NCI-H226 (cell line): ENCODE measurements at regions not wholly inside any gene's neighbourhood (a gene's known extent, or its start where the extent isn't known, plus 50 kb on each side); places are given as distances from the start of the nearest gene placed in this dataset.

Experiments
- DNase-seq: peaks from one replicate; pipeline ENCODE4 v3.0.0-alpha.2; 2015

DNA sequence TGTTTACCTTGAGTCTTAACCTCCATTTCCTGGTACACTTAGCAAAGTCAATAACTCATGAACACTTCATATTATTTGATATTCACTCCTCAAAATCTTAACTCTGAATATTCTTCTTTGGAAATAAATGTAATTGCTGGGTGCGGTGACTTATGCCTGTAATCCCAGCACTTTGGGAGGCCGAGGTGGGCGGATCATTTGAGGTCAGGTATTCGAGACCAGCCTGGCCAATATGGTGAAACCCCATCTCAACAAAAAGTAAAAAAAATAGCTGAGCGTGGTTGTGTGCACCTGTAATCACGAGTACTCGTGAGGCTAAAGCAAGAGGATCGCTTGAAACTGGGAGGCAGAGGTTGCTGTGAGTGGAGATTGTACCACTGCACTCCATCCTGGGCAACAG lies 201.3 kb upstream of the DSEL start:
- DNase-seq = no peak

DNA sequence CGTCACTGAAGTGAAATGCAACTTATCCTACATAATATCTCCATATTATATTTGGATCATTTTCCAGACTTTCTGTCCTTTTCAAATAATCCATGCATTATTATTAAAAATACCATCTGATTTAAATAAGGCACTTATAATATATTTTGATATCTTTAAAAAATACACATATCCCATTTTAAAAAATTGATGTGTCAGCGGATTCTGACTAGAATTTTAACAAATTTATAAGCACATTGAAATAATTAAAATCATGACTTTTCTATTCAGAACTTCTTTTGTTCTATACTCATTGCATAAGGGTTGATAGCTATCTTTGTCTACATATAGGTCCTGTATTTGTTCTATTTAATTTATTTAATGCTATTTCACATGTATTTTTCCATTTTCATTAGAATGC lies 199.0 kb upstream of the DSEL start:
- DNase-seq = no peak

DNA sequence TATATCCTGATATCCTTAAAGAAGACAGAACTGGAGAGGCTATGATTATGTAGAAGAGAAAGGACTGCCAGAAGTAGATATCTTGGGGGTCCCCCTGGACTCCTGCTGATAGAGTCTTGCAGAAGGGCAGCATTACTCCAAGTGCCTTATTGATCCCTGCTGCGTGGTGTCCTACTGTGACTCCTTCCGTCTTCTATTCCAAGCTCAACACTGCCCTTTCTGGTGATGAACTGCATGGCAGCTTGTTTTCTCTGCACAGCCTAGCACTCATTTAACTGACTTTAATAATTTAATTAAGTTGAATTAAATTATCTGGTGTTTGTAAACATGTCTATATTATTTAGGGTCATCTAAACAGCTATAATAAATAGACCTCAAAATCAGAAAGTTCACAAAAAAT lies 194.1 kb upstream of the DSEL start:
- no peak for DNase-seq

DNA sequence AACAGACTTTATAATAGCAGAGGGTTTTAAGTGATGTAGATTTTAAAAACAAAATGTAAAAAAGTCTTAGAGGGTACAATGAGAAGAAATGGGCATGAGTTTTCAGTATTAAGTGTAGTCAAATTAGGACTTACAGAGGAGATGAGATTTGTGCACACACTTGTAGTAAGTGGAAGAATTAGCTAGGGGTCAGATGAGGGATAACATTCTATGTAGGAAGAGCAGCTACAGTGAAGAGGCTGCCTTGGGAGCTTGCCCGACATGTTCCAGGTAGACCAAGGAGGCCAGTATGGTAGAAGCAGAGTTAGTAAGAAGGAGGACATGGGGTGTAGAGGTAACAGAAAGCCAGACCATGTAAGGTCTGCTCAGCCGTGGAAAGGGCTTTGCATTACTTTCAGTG lies 189.2 kb upstream of the DSEL start:
- DNase-seq = no peak

DNA sequence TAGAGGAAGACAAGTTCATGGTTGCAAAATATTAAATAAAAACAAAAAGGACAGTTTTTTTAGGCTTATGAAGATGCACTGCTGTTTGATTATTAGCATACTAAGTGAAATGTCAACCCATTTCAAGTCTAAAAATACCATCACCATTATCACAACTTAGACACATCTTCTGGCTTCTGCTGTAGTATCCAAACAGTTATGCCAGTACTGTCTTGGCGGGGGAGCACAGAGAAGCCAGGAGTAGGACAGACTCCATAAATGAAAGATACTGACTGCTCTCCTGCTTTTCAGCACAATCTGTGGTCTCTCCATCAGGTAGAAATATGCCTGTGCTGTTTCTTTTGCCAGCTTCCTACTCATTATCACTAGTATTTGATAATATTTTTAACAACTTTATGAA lies 179.2 kb upstream of the DSEL start:
- DNase-seq = no peak

DNA sequence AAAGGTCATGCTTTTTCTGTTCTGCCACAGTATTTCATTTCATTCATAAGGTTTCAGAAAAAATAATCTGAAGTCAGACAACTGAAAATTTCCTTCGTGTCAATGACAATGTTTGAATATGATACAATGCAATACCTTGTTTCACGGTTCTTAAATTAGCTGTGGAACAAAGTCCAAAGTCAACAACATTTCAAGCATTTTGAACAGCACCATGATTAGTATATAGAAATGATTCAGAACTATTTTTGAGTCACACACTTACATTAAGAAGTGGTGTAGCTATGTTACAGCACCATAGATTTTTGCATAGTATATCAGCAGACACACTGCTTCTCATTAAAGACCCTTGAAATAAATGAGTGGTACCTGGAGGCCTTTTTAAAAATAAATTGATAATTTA lies 178.3 kb upstream of the DSEL start:
- DNase-seq = no peak

DNA sequence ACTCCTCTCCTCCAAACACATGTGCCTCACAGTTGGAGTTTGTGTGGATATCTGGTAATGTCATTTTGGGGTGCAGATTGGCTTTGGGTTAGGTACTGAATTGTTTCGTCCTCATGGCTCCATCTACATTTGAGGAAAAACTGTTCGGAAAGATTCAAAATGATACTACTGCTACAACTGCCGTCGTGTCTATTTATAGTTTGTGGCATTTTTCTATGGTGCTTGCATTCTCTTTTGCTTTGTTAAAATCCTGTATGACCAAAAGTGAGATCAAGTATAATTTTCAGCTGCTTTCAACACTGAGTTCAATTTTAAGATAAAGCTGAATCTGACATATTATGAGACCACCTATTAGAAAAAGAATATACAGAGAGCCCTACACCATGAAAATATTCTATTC lies 176.3 kb upstream of the DSEL start:
- DNase-seq = no peak

DNA sequence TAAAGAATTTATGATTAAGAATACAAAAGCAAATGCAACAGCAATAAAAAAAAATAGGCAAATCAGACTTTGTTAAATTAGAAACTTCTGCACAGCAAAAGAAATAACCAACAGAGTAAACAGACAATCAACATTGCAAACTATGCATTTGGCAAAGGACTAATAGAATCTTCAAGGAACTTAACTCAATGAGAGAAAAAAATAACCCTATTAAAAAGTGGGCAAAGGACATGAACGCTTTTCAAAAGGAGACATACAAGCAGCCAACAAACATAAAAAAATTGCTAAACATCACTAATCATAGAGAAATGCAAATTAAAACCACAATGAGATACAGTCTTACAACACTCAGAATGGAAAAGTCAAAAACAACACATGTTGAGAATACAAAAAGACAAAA lies 166.0 kb upstream of the DSEL start:
- no peak for DNase-seq

DNA sequence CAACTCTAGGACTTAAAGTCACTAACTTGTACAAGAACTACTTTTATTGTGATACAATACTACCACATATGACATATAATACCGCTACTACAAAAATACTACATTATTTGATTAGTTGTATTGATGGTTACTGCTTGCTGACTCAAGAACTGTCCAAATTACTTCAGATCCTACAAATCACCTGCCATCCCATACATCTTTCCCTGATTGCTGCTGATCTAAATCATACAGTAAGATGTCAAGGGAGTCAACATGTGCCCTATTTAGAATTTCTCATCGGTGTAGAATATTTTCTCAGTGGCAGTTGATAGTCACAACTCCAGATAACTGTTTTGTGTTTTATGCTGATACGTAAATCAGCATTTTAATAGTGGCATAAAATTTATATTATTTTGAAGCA lies 161.0 kb upstream of the DSEL start:
- no peak for DNase-seq

DNA sequence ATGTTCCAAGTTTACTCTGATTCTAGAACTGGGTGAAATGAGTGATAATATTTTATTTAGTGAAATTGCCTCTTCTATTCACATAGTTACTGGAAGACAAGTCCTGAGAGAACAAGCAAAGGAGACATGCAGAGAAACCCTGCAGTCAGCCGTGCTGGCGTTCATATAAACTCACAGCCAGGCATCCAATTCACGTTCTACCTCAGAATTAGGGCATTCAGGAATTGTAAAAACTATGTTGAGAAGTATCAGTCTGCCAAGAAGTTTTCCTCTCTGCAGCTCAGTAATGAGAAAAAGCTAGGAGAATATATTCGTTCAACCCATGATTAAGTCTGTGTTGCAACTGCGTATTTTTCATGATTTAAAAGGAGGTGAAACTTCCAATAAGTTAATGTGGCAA lies 156.2 kb upstream of the DSEL start:
- no peak for DNase-seq

DNA sequence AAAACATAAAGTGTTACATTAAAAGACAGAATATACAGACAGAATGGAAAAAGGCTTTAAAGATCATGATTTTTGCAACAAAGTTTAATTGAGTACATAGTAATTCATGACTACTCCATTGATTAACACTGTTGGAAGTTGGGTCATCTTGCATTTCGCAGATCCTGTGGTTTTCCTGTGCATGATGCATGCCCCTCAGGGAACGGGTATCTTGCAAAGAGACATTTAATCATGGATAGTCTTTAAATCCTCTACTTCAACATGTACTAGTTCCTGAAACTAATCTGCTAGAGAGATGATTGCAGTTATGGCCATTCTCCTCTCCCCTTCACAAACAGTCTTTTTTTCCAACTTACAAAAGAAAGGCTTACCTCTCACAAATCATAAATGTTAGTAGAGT lies 155.6 kb upstream of the DSEL start:
- DNase-seq = no peak

DNA sequence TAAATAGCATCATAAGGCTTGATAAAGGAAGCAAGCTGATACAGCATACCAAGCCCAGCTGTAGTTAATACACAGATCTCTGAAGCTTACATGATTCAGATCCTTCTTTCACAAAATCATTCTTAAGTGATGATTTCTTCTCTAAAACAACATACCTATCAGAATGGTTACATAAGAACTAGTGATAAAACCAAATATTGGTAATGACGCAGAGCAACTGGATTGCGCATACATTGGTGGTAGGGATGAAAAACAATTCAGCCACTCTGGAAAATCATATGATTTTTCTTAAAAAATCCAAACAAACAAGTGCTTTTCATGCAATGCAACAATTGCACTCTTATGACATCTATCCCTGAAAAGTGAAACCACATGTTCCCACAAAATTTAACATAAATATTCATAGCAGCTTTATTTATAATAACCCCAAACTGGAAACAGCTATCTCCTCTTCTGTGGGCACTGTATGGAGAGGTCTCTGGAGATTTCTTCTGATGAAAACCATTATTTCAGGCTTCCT lies 153.6 kb upstream of the DSEL start:
- DNase-seq = peak; percentile 12

DNA sequence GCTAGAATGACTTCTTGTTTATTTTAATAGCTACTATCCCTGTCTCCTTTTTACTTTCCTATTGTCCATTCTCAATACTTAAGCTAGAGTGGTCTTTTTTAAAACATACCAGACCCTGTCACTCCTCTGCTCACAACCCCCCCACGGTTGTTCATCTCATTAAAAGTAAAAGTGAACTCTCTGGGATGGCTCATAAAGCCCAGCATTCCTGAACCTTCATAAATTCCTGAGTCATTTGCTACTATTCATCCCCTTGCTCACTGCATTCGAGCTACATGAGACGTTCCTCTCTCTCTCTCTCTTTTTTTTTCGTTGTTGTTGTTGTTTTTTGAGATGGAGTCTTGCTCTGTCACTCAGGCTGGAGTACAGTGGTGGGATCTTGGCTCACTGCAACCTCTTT lies 148.7 kb upstream of the DSEL start:
- DNase-seq = peak; percentile 5

DNA sequence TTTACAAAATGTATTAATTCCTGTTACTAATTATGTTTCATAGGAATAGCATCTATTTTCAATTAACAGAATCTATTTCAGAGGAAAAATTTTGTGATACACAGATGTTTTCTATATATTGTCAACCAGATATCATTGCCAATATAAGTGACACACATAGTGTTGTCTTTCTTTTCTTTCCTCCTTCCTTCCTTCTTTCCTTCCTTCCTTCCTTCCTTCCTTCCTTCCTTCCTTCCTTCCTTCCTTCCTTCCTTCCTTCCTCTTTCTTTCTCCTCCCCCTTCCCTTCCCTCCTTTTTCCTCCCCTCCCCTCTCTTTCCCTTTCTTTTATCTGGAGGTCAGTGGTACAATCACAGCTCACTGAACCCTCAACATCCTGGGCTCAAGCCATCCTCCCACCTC lies 146.5 kb upstream of the DSEL start:
- DNase-seq = no peak

DNA sequence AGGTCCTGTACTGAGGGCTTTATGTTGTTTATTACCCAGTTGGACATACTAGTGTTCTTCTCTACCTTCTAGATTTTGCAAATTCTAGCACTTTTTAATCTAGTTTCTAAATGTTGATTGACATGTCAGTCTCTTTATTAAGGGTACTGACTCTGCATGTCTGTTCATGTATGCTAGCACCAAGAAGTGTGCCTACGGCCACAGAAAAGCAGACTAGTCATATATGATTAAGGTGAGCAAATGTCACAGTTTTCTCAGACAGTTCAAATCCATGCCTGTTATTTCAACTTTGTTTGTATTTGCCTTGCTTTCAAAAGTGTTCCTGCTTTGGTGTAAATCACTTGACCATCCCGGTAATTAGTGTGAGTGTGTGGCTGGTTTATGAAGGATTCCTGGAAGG lies 145.0 kb upstream of the DSEL start:
- DNase-seq = no peak

DNA sequence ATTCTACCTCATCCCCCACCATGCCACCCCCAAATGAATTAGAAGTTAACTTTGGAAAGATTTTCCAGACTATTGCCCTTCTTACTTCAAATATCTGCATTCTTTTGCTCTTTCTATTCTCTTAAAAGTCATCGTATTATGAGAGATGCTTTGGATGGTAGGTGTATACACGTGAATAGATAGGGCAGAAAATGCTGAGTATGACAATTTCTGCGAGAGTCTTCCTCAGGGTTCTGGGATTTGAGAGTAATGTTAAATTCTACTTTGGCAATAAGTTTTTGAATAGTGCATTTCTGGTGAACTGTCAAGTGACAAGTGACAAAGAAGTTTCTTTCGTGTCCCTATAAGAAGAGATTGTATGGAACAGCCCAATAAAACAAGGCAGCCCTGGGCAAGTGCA lies 137.6 kb upstream of the DSEL start:
- no peak for DNase-seq

DNA sequence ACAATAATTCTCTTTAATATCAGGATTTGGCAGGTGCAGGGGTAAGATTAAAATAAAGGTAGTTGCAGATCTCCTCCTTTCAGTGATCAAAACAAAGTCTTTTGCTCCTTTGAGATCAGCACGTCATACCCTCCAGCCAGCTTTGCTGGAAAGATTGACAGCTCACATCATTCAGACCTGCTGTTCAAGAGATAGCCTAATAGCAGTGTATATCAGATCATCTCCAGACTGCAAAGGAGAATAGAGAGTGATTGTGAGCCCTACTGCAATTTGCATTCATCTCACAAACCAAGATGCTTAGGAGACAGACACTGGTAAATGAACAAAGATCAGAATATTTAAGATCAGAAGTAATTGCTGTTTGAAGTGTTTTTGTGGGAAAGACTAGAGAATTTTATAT lies 135.8 kb upstream of the DSEL start:
- DNase-seq = no peak

DNA sequence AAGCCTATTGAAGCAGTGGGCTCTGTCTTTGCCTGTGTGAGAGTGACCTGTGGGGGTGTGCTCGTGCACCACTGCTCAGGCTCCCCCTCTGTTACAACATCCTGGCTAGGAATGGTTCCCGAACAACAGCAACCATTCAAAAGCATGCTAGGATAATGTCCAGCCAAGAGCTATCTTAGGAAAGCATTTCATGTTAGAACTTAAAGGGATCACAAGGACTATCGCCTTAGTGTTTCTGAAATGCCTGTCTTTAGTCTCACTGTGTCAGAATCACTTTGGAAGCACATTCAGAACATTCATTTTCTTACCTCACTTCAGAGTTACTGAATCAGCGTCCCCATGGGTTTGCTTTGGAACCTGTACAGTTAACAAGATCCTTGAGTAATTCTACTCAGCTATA lies 134.9 kb upstream of the DSEL start:
- DNase-seq = no peak

DNA sequence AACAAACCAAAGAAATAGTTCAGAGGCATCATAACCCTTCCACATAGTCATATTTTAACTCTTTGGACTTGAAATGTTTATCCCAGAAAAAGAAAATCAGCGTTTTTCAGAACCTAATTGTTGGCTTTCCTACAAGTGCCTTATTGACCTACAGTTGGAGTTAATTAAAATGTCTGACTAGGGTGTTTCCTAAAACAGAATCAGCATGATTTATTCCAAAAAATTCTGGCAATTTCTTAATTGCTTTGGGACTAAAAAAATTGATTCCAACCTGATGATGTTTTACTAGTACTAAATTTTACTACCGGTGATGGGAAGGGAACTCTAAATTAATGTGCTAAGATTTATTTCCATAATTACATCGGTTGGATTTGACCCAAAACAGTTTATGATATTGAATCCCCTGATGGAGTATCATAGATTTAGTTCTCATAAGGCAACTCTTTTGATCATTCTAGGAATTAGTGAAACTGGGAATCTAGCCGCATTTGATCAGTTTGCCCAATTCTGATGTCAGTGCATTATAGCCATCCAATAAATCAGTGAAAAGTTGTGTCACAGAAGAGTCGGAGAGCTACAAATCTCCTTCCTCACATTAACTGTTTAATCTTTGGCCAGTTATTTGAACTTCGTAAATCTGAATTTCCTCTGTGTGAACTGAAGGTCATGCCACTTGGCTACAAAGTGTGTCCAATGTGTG lies 134.3 kb upstream of the DSEL start:
- no peak for DNase-seq

DNA sequence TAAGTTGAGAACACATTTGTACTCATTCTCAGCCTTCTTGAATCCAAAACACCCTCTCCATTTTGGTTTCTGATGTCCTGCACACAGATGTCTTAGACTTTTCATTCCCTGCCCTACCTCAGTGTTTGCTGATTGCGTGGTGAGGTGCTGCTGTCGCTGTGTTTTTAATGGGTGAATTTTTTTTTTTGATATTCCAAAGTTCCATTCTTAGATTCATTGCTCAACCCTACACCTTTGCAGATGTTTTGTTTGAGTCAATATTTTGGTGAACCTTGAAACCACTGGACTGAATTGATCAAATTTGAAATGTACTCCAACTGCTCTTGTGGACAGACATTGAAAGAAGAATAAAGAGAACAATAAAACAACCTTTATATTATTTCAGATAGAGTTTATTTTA lies 130.4 kb upstream of the DSEL start:
- no peak for DNase-seq

DNA sequence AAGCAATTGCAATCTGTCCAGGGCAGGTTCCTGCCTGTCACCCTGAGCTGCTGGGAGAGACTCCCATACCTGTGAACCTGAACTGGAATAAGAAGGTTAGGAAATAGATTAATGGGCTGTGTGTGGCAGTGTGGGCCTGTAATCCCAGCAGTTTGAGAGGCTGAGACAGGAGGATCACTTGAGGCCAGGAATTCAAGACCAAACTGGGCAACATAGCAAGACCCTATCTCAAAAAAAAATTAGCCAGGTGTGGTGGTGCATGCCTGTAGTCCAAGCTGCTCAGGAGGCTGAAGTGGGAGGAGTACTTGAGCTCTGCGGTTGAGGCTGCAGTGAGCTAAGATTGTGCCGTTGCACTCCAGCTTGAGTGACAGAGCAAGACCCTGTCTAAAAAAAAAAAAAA lies 127.7 kb upstream of the DSEL start:
- no peak for DNase-seq

DNA sequence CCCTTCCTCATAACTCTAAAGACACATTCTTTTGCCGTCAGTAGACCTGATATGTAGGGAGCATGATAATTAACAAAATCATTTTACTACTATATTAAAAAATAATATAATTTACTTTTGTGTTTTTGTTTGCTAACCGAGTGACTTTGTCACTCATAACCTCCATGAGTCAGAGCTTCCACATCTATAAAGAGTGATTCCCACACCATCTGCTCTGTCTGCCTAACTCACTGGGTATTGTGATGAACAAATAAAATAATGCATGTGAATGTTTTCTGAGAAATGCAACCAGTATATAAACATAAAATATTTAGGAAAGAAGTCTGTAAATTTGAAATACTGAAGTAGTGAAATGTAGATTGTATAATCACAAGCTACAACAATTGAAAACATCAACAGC lies 123.4 kb upstream of the DSEL start:
- DNase-seq = no peak

DNA sequence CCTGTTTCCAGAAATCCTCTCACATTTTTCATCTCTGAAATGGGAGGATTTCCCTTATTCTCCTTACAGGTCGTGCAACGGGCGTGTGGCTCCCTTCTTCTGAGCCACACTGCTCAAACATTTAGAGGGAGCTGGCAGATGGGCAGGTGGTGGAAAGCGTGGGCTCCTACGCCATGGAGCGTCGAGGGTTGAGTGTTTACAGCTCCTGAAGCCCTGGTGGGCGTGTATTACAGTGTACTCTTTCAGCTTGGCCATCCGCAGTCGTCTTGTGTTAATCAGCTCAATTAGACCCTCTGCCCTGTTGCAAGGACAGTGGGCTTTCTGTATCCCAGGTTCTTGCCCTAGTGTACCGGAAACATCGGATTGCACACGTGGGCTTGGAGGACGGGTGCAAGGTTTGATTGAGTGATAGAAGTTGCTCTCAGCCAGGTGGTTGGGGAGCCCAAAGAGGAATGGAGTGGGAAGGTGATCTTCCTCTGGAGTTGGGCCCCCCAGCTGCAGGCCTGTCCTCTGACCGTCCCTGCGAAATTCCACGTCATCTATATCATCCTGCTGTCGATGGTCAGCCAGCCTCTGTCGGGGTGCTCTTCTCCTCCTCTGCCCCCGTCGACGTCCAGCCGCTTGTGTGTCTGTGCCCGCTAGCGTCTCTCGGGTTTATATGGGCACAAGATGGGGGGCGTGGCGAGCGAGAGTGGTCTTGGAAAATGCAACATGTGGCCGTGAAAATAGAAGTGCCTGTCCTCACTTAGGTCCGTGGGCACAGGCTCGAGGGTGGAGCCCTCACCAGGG lies 120.3 kb upstream of the DSEL start:
- no peak for DNase-seq

DNA sequence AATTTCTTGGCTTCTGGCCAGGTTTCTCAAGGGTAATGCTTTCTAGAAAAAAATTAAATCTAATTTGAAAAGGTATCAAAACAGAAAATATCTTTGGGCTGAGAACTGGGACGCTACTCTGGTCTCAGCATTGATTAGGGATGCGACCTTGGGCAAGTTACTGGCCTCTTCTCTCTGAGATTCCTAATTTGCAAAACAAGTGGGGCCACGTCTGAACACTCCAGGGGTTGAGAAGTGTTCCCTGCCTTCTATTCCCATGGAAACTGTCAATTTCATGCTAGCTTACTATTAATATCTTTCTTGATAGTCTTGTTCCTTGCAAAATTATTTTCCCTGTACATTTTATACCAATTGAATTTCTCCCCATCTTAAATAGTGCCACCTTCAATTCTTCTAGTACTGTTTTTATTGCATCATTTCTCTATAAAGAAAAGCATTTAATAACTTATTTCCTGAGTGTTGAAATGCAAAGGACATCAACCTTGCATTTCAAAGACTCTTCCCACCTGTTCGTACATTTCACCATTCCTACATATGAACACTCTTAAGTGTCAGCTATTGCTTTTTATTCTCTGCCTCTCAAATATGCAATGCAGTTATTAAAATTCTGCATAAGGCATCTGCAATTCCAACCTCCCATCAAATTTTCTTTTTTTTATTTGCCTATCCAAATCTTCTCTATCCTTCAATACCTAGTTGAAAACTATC lies 118.3 kb upstream of the DSEL start:
- no peak for DNase-seq
